PC-3 (cell line): ENCODE measurements at regions not wholly inside any gene's neighbourhood (a gene's known extent, or its start where the extent isn't known, plus 50 kb on each side); places are given as distances from the start of the nearest gene placed in this dataset.

ENCODE experiments used
- EZH2 ChIP-seq: fragments of 300-600 bp; sonication (generic); IDR thresholded peaks from one replicate; pipeline ENCODE4 v1.6.1; 2017; ENCODE audit warnings: antibody characterized with exemption, mild to moderate bottlenecking, low read length; ENCODE audit not compliant: unreplicated experiment
- EZH2phosphoT487 ChIP-seq: fragments of 300-600 bp; sonication (generic); IDR thresholded peaks from 2 replicates; pipeline ENCODE4 v1.6.1; 2018; ENCODE audit warnings: mild to moderate bottlenecking, antibody characterized with exemption, low read length, borderline replicate concordance

DNA sequence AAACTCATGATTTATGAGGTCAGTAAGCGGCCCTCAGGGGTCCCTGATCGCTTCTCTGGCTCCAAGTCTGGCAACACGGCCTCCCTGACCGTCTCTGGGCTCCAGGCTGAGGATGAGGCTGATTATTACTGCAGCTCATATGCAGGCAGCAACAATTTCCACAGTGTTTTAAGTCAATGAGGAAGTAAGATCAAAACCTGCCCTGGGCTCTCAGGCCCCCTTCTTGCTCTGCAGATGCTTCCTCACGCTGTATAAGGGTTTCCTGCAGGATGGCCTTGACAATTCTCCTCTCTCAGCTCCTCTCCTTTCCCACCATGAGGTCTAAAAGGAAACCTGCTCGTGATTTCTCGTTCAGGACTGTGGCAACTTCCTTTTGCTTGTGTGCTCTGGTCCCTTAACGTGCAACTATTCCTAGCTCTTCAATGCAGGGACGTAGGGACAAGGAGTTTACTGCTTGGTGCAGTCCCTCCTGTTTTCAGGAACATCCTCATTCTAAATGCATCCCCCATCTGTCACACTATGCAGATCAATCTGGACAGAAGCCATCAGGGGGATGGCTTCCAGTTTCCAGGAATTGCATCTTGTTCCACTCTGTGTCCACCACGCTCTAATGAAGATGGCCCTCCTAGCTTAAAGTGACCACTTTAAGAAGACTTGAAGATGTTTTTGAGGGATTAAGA is 64.3 kb upstream of the IGLL5 start:
- no peak for TF ChIP-seq EZH2
- no peak for TF ChIP-seq EZH2phosphoT487
